ENCODE measurements at regions not wholly inside any gene's neighbourhood (a gene's known extent, or its start where the extent isn't known, plus 50 kb on each side); places are given as distances from the start of the nearest gene placed in this dataset.

DNA sequence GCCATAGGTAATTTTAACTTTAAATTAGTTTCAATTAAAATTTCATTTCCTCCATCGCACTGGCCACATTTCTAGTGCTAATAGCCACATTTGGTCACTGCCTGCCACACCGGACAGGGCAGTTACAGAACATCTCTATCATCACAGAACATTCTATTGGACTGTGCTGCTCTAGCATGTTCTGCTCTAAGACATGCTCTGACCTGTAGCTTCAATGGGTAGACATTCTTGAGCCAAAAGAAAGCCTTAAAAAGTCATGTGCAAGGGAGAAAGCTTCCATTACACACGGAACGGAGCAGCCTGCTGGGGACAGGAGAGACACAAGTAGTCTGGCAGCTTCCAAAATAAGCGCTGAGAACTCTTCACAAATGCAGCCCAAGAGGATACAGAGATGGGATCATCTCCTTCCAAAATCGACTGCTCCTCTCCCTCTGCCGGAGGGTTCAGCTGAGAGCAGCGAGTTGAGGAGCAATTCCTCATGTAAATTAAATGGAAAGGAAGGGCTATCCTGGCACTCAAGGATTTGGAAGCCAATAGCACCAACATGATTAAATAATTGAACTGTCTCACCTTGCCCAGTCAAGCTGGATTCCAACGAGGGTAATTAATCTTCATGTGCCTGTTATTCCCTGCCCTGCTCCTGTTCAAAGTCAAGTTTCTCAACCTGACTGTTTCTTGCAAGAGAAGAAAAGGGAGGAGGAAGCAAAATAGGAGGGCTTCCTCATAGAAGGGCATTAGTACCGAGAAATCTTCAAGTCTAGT, 336.4 kb upstream of the NOCT start:
- no peak for TF ChIP-seq EGR1 (IDR thresholded peaks at IDR 0.05)
- TF ChIP-seq, protein P1, sequence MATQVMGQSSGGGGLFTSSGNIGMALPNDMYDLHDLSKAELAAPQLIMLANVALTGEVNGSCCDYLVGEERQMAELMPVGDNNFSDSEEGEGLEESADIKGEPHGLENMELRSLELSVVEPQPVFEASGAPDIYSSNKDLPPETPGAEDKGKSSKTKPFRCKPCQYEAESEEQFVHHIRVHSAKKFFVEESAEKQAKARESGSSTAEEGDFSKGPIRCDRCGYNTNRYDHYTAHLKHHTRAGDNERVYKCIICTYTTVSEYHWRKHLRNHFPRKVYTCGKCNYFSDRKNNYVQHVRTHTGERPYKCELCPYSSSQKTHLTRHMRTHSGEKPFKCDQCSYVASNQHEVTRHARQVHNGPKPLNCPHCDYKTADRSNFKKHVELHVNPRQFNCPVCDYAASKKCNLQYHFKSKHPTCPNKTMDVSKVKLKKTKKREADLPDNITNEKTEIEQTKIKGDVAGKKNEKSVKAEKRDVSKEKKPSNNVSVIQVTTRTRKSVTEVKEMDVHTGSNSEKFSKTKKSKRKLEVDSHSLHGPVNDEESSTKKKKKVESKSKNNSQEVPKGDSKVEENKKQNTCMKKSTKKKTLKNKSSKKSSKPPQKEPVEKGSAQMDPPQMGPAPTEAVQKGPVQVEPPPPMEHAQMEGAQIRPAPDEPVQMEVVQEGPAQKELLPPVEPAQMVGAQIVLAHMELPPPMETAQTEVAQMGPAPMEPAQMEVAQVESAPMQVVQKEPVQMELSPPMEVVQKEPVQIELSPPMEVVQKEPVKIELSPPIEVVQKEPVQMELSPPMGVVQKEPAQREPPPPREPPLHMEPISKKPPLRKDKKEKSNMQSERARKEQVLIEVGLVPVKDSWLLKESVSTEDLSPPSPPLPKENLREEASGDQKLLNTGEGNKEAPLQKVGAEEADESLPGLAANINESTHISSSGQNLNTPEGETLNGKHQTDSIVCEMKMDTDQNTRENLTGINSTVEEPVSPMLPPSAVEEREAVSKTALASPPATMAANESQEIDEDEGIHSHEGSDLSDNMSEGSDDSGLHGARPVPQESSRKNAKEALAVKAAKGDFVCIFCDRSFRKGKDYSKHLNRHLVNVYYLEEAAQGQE (IDR thresholded peaks at IDR 0.05; ENCODE audit: low read depth), result no peak
- TF ChIP-seq, protein P2, sequence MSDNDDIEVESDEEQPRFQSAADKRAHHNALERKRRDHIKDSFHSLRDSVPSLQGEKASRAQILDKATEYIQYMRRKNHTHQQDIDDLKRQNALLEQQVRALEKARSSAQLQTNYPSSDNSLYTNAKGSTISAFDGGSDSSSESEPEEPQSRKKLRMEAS (IDR thresholded peaks at IDR 0.05), result no peak

DNA sequence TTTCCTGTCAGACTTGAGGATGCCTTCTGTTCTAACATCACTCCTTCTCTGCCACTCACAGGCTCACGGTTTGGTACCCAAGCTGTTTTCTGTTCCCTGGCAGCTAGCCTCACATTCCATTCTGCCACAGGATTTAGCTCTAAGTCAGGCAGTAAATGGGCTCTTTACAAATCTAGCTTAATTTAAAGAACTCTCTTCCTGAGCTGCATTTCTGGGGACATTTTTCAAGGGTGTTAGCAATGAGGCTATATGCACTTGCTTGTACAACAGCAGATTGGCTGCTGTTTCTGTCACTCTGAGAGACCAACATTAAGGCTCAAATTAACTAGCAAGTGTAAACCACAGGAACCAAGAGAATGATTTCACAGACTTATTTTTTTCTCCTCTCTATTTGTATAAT, 337.8 kb upstream of the NOCT start:
- no peak for TF ChIP-seq CEBPB (IDR thresholded peaks at IDR 0.05)
- TF ChIP-seq TEAD4 (IDR thresholded peaks at IDR 0.05), result no peak
- TF ChIP-seq CREB1 (IDR thresholded peaks at IDR 0.05; ENCODE audit: low read depth), result no peak

DNA sequence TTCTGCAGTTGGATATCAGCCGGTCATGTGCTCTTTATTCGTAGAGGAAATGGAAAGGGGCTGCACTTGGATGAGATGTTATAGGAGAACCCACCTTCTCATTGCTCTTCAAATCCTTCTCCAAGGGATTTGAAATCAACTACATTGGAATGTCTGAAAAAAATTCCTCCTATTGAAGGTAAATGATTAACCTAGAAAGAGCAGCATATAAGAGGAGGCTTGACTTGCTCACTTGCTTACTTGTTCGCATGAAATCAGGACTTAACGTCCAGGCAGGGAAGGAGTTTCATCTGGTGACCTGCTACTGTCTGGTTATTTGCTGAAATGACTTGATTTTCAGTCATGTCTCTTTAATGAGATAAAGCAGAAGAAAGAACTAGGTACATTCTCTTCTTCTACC, 338.4 kb upstream of the NOCT start:
- TF ChIP-seq TEAD4 (IDR thresholded peaks at IDR 0.05) (no peak), FOXM1 (IDR thresholded peaks at IDR 0.05; ENCODE audit: borderline replicate concordance, low read depth) (no peak), TCF12 (IDR thresholded peaks at IDR 0.05; ENCODE audit: low read depth) (no peak), CEBPB (IDR thresholded peaks at IDR 0.05) (no peak), EP300 (IDR thresholded peaks at IDR 0.05; ENCODE audit: borderline replicate concordance) (no peak), YY1 (IDR thresholded peaks at IDR 0.05; ENCODE audit: low read depth) (no peak), NFIC (IDR thresholded peaks at IDR 0.05) (no peak)
- TF ChIP-seq, protein P1 (IDR thresholded peaks at IDR 0.05; ENCODE audit: low read depth), result no peak

DNA sequence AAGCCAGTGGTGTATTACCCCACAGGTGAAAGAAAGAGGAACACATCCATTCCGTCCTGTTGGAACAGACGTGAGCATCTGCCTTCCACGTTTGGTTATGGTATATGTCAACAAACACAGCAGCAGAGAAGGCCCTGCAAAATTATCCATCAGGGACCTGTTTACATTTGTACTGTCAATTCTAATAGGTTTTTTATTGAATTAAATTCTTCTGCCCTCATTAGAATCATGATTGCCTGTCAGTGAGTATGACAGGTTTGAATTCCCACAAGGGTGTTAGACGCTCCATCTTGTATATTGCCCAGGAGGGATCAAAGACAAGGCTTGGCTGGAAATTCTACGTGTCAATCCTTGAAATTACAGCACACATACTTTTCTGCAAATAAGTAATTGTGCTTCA, 339.9 kb upstream of the NOCT start:
- TF ChIP-seq, protein P2 (IDR thresholded peaks at IDR 0.05), result no peak
- TF ChIP-seq, protein P1 (IDR thresholded peaks at IDR 0.05; ENCODE audit: low read depth), result no peak
- TF ChIP-seq EP300 (IDR thresholded peaks at IDR 0.05; ENCODE audit: borderline replicate concordance), result no peak
- no peak for TF ChIP-seq FOXM1 (IDR thresholded peaks at IDR 0.05; ENCODE audit: borderline replicate concordance, low read depth)
- no peak for TF ChIP-seq YY1 (IDR thresholded peaks at IDR 0.05; ENCODE audit: low read depth)
- TF ChIP-seq, protein P3, sequence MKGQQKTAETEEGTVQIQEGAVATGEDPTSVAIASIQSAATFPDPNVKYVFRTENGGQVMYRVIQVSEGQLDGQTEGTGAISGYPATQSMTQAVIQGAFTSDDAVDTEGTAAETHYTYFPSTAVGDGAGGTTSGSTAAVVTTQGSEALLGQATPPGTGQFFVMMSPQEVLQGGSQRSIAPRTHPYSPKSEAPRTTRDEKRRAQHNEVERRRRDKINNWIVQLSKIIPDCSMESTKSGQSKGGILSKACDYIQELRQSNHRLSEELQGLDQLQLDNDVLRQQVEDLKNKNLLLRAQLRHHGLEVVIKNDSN (IDR thresholded peaks at IDR 0.05), result no peak
- TF ChIP-seq RAD21 (IDR thresholded peaks at IDR 0.05; ENCODE audit: low read depth), result no peak
- no peak for TF ChIP-seq CREB1 (IDR thresholded peaks at IDR 0.05; ENCODE audit: low read depth)
- no peak for TF ChIP-seq EGR1 (IDR thresholded peaks at IDR 0.05)

DNA sequence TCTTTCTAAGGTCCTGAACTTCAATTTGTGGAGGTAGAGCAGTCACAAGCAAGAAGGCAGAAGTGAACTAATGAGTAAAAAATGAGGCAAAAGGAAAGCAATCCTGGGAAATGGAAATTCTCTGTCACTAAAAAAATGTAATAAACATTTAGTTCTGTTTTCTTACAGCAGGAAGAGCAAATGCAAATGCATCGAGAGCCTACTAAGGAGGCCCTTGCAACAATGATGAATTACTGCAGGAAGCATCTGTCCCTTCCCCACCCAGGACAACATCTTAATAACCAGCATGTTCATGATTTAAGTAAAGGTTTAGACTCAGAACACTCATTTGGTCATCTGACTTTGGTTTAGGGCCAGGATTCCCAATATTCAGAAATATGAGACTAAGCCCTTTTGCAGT, 341.4 kb upstream of the NOCT start:
- no peak for TF ChIP-seq EP300 (IDR thresholded peaks at IDR 0.05; ENCODE audit: borderline replicate concordance)
- TF ChIP-seq TAF1 (IDR thresholded peaks at IDR 0.05; ENCODE audit: low read depth), result no peak
- TF ChIP-seq YY1 (IDR thresholded peaks at IDR 0.05; ENCODE audit: low read depth), result no peak
- TF ChIP-seq, protein P2 (IDR thresholded peaks at IDR 0.05), result no peak
- no peak for TF ChIP-seq FOXM1 (IDR thresholded peaks at IDR 0.05; ENCODE audit: borderline replicate concordance, low read depth)
- TF ChIP-seq, protein P1 (IDR thresholded peaks at IDR 0.05; ENCODE audit: low read depth), result no peak
- TF ChIP-seq NFIC (IDR thresholded peaks at IDR 0.05), result no peak
- TF ChIP-seq, protein P3 (IDR thresholded peaks at IDR 0.05), result no peak
- no peak for TF ChIP-seq EGR1 (IDR thresholded peaks at IDR 0.05)
- no peak for TF ChIP-seq RAD21 (IDR thresholded peaks at IDR 0.05; ENCODE audit: low read depth)
- TF ChIP-seq ZBTB7A (IDR thresholded peaks at IDR 0.05; ENCODE audit: low read depth), result no peak

Data from Ishikawa (cell line).